ENCODE measurements at regions not wholly inside any gene's neighbourhood (a gene's known extent, or its start where the extent isn't known, plus 50 kb on each side); places are given as distances from the start of the nearest gene placed in this dataset.
"Not testable (repeated sequence)": the region's sequence is repeated elsewhere in the genome, so short reads cannot be mapped to it uniquely, and the experiment has no call there.

DNA sequence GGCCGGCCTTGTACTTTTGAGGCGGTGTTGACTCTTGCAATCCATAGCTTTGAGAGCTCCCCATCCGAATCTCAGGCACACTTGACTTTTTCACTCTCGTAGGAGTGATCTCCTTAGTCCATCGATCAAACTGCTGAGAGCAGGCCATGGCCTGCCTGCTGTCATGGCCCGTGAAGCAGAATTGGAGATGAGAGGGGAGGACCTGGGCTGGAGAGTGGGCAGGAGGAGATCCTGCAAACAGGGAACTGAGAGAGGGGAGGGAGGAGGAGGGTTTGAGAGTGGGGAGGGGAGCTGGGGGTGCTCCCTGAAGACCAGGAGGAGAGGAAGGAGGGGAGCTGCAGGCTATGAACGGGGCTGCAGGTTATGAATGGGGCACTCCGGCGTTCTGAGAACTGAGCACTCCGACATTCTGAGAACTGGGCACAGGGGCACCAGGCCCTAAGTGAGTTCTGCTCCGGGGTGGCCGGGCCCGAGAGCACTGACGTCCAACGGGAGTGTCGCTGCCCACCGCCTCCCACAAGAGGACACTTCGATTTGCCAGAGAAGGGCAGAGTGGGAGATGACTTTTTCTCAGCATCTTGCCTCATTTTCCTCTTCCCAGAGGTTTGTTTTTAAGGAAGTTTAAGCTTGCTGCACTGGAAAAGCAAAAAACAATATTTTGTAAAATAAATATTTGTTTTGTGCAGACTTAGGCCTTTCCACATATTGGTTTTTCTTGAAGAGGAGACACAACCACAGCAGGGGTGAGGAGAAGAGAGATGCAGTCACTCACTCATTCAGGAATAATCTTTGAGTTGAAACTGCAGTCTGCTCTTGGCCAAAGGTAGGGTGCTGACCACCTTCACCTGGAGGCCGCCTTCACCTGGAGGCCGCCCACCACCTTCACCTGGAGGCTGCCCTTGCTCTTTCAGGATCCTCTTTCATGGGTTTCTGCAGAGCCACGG is 194.2 kb downstream of the NPIPB11 start:
- not testable (repeated sequence) for DNase-seq

DNA sequence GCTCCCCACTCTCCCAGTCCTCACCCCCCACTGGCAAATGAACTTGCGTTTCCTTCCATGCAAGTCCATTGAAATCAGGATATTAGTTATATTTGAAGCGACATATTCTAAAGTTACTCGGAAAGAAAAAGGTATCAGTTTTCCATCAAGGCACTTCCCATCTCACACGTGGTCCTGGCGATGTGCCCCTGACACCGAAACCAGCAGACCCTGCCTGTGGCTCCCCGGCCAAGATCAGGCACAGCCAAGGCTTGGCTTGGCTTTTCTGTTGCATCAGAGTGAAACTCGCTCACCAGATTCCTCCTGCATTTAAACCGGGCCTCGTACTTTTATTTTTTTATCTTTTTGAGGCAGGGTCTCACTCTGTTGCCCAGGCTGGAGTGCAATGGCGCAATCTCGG is 195.1 kb downstream of the NPIPB11 start:
- DNase-seq = not testable (repeated sequence)

DNA sequence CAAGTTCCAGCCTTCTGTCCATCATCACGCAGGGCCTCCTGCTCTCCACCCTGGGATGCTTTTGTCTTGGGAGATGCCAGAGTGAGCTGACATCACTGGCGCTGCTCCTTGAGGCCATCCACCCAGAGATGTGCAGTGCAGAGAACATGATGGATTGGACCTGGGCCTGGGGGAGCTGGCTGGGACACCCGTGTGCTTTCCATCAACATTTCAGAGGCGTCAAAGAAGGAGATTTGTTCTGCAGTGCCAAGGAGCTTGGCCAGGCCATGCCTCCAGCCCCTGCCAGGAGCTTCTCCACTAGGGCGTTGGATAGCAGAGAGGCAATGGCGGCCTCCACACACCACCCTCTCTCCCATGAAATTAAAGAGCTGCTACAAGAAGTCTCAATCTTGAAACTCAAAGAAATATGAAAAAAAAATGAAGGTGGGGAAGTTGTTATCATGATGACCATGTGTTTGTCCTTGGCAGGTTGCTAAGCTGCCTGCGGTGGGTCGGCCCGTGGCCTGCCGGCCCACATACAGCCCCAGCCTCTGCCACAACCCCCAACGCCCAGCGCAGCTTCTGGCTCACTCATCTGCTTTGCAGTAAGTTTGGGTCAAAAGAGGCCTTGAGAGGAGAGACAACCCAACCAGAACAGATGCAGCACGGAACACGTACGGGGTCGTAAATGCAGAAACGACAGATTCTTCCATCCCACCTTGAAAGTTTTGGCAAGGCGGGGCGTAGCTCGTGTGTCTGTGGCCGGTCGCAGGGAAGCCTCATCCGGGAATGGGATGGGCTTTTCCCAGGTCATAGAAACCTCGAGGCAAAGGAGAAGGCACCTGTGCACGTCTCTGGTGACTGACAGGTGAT is 196.0 kb downstream of the NPIPB11 start:
- not testable (repeated sequence) for DNase-seq

DNA sequence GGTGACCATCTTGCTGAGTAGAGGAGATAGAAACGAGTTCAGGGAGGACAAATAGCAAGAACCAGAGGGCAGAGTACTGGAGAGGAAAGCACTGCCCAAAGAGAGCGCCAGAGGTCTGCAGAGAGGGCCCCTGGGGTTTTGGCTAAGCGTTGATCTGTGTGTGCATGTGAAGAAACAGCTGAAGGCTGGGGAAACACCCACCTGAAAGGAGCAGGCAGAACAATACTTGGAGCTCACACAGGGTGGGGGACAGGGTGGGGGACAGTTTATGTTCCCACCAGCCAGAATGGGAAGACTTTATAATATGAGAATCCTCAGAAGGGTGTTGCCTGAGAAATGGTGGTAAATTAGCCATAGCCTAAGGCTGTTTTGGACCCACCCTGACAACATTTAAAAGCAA is 200.4 kb downstream of the NPIPB11 start:
- not testable (repeated sequence) for DNase-seq

DNA sequence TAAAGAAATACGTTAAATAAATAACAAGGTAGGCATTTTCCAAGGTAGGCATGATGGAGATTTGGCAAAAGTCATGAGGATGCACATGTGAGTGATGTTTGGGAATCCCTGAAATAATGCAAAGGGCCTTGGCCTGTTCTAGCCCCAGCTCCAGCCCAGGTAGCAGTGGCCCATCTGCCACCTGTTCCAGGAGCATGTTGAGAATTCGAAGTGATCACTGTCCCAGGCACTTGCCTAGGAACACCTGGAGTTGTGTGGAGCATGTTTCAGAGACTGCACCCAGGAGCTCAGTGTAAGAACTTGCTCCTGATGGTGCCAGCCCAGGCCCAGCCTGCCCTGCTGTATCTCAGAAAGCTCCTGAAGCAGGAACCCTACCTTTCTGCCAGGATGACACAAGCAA is 201.4 kb downstream of the NPIPB11 start:
- not testable (repeated sequence) for DNase-seq

DNA sequence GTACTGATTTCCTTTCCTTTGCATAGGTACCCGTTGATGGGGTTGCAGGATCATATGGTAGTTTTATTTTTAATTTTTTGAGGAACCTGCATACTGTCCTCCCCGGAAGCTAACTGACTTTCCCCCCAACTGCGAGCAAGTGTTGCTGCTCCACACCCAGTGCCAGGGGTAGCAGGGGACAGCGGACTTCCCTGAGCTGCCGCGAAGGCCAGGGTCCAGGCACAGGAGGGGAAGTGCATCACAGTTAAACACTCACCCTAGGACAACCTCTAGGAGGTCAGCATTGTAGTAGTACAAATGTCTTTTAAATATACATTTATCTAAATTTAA is 201.7 kb downstream of the NPIPB11 start:
- DNase-seq = no peak

DNA sequence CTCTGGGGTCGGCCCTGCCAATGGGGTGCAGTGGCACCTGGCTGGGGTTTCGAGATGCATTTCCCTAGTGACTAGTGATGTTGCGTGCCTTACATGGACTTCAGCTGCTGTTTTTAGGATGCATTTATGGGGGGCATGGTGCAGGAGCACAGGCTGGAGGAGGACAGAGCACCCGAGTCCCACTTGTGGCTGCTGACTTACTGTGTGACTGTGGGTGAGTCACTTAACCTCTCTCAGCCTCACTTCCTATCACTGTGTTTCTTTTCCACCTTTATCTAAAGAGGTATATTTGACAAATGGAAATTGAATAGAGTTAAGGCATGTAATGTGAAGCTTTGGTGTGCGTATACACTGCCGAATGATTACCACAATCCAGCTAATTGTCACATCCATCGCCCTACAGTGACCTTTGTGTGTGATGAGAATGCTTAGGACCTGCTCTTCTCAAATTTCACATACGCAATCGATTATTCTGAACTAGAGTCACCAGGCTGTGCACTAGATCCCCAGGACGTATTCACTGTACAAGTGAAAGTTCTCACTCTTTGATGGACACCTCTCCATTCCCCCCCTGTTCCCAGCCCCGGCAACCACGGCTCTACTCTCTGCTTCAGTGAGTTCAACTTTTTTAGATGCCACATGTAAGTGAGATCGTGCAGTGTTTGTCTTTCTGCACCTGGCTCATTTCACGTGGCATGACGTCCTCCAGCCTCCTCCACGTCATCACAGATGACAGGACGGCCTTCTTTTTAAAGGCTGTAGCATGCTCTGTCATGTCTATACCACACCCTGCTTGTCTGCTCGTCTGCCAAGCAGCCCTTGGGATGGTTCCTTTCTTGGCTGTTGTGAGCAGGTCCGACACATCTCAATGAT is 202.3 kb downstream of the NPIPB11 start:
- DNase-seq = not testable (repeated sequence)

DNA sequence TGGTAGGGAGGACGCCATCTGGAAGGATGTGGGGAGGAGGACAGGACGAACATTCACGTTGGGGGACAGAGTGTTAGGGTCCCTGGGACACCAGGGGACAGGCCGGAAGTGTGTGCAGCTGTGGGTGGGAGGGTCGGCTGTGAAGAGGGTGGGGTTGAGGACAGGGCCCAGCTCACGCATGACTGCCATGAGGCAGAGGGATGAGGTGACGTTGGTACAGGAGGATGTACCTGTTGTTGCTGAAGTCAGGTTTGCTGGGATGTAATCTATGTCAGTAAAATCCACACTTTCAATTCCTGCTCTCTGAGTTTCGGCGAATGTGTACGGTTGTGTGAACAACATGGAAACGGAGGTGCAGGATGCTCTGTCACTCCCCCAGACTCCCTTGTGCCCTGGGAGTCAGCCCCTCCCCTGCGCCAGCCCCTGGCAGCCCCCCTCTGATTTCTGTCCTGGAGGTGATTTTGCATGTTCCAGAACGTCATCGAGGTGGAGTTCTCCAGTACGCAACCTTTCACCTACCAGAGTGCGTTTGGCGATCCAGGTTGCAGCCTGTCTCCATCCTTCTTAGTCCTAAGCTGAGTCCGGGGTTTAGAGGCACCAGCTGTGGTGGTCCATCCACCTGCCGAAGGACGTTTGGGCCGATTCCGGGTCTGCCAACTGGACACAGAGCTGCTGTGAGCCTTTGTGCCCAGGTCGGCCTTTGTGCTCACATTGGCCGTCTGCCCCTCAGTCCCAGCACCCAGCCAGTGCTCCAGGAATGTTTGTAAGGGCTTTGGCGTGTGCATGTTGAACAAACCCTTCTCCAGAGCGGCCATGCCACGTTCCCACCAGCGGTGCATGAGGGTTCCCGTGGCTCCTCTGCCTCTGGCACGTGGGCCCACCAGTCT is 203.2 kb downstream of the NPIPB11 start:
- not testable (repeated sequence) for DNase-seq

DNA sequence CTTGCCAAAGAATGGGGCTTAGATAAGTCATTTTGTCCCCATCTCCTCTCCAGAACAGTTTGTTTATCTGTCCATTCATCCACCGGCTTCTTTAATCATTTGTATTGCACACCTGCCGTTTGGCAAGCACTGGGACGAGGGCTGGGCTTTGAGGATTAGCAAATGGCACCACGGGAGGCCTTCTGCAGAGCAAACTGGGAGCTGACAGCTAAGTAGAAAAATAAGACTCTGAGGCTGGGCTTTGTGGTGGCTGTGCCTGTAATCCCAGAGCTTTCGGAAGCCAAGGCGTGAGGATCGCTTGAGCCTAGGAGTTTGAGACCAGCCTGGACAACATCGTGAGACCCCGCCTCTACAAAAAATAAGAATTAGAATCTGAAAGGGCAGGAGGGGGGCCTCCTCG is 203.9 kb downstream of the NPIPB11 start:
- not testable (repeated sequence) for DNase-seq

DNA sequence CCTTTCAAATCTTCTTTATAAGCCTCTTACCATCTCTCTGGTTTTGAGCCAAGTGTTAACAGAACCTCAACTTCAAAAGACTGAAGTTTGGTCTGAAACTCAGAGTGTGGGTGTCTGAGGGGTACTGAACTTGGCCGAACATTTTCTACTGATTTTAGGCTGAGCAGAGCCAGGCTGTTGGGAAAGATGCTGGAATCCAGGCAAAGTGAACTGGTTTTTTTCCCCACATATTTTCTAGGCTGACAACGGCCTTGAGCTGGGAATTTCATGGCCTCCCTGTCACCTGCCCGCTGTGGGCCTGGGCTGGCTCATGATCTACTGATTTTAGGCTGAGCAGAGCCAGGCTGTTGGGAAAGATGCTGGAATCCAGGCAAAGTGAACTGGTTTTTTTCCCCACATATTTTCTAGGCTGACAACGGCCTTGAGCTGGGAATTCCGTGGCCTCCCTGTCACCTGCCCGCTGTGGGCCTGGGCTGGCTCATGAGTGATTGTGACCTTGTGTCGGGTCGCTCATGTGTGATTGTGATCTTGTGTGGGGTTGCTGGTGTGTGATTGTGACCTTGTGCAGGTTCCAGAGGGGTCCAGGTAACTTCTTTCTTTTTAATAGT is 204.4 kb downstream of the NPIPB11 start:
- not testable (repeated sequence) for DNase-seq

DNA sequence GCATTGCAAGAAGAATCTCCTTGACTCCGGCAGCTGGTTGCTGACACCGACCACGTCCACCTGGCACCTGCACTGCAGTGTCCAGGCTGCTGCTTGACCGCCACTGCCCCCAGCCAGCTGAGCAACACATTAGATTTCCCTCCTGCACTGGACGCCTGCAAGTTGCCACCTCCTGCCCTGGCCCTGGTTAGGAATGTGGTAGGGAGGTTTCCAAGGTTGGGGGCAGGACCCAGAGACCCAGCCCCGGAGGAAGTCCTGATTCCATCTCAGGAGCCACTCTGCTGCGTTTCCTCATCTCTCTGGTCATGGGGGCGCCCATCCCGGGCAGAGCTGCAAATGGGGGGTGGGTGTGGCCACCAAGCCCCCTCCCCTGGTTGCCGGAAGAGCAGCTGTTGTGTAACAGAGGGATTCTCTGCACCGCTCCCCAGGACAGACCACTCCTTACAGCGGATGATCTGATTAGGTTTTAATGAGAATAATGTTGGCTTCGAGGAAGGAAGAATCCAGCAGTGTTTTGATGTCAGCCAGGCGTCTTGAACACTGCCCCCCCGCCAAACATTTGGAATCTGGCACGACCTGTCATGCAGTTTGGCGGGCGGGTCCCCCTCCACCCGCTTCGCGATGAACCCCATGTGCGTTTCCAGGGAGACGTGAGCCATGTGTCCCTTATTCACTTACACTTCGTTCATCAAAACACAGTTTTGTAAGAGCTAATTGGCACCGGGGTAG is 205.1 kb downstream of the NPIPB11 start:
- DNase-seq = not testable (repeated sequence)

DNA sequence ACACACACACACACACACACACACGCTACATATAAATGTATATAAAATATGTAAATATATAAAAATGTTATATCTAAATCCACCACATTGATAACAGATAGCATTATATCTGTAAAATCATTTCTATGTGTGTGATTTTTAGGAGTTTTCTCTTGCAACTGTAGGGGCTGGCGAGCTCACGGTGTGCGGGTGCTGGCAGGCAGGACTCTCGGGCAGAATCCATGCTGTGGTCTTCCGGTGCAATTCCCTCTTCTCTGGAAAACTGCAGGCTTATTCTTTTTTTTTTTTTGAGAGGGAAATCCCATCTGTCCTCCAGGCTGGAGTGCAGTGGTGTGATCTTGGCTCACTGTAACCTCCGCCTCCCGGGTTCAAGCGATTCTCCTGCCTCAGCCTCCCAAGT is 205.8 kb downstream of the NPIPB11 start:
- DNase-seq = not testable (repeated sequence)

DNA sequence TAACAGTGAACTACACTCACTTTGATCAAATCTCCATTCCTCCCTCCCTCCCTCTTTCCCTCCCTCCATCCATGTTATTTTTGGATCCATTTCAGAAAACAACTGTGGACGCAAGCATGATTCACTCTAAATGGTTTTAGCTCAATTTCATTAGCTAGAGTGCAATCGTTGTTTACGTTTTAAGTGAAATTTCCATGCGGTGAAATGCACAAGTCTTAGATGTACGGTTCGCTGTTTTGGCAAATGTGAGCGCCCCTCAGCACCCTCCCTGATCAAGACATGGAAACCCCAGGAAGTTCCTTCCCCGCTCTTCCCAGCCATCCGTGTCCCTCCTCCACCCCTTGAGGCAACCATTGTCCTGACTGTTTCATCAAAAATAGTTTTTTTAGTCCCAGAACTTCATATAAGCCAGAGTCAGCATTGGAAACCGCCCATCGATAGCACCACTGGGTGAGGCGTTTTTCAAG is 206.3 kb downstream of the NPIPB11 start:
- DNase-seq = not testable (repeated sequence)

DNA sequence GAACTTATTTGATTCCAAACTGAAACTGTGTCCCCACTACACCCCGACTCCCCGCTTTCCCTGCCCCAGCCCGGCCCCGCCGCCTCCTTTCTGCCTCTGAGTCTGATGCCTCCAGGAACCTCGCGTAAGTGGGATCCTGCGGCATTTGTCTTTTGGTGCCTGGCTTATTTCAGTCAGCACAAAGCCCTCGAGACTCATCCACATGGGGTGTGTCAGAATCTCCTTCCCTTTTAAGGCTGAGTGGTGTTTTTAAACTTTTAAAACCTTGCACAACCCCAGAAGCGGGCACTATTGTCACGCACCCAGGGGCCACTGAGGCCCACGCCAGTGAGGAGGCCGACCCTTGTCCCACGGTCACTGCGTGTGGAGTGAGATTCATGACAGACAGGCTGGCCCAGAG is 206.9 kb downstream of the NPIPB11 start:
- not testable (repeated sequence) for DNase-seq

DNA sequence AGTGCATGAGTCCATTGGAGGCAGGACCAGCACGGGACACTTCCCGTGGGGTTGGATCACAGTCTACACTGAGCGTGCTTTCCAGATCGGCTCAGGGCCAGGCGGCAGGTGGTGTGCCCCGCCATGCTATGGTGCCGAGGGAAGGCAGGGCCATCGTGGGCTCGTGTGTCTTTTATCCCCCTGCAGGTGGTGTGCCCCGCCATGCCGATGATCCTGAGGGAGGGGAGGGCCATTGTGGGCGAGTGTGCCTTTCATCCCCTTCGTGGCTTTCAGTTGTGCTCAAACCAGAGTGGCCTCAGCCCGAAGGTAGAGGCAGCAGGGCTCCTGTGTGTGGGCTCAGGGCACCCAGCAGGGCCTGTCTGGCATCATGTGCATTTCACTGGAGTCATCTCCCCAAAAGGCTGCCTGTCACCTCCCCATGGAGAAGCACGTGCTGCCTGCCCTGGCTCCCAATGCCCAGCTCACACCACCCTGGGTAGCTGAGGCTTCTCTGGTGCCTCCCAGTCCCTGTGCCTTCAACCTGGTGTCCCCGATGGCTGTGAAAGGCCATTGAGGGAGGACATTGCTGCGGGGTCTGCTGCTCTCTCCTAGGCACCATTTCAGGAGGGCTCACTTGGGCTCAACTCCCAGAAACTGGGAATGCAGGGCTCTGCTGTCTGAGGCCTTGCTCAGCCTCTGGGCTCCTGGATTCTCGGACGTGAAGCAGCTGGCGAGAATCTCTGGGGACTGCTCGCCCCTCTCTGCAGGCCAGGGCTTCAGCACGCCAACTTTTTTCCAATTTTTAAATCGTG is 207.6 kb downstream of the NPIPB11 start:
- DNase-seq = no peak

DNA sequence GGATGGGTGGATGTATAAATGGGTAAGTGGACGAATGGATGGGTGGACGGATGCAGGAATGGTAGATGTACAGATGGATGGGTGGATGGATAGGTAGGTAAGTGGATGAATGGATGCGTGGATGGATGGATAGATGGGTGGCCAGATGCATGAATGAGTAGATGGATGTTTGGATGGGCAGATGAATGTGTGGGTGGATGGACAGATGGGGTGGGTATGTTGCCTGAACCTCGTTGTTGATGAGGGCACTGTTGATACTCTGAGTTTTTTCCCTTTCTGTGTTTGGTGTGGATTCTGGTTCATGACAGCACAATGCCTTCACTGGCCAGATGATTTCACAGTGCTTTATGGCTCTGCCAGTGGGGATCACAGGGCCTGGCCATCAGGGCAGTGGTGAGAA is 208.3 kb downstream of the NPIPB11 start:
- DNase-seq = no peak

DNA sequence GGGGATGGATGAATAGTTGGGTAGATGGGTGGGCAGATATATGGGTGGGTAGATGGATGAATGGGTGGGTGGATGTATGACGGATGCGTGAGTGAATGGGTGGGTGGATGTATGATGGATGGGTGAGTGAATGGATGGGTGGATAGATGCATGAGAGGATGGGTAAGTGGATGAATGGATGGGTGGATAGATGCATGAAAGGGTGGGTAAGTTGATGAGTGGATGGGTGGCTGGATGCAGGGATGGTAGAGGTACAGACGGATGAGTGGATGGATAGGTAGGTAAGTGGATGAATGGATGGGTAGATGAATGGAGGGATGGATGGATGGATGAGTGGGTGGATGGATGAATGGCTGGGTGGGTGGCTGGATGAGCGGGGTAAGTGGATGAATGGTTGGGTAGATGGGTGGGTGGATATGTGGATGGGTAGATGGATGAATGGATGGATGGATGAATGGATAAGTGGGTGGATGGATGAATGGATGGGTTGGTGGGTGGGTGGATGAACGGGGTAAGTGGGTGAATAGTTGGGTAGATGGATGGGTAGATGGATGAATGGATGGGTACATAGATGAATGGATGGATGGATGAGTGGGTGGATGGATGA is 208.9 kb downstream of the NPIPB11 start:
- not testable (repeated sequence) for DNase-seq

DNA sequence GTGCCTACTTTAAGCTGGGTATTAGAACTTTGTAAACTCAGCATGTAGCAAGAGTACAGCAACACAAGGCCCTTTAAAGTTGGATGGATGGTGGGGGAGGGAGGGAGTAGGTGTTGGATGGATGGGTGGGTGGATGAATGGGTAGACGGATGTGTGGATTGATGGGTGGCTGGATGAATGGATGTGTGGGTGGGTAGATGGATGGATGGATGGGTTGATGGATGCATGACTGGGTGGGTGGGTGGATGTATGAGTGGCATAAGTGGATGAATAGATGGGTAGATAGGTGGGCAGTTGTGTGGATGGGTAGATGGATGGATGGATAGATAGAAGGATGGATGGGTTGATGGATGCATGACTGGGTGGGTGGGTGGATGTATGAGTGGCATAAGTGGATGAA is 209.8 kb downstream of the NPIPB11 start:
- DNase-seq = not testable (repeated sequence)
